ENCODE measurements at regions not wholly inside any gene's neighbourhood (a gene's known extent, or its start where the extent isn't known, plus 50 kb on each side); places are given as distances from the start of the nearest gene placed in this dataset.

DNA sequence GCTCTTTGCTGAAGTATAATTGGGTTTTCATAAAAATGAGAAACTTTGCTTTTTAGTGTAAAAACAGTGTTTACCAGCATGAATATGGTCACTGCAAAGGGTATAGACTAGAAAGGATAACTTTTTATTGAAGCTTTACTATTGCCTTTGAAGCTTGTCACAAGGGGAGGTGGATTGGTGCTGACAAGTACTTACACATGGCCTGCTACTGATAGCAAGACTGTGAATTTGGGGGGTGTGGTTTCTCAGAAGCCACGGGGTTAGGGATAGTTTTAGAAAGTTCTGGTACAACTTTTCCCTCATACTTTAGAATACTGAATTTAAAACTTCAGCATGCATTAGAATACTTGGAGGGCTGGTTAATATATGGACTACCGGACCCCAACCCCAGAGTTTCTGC, 294.1 kb downstream of the SOCS6 start:
- TF ChIP-seq SUZ12 (IDR thresholded peaks at IDR 0.05; ENCODE audit: extremely low read depth, insufficient read depth, insufficient read length) (no peak), YY1 (IDR thresholded peaks at IDR 0.05; ENCODE audit: insufficient read depth, insufficient read length) (no peak)
